HG03196 (cell line): ENCODE measurements at regions not wholly inside any gene's neighbourhood (a gene's known extent, or its start where the extent isn't known, plus 50 kb on each side); places are given as distances from the start of the nearest gene placed in this dataset.

Experiments used
- ATAC-seq: cut with Tn5 transposase; IDR thresholded peaks from one replicate; pipeline ENCODE4 v1.9.1; 2021; ENCODE audit not compliant: unreplicated experiment

GRCh38 chr9:106403081-106403480 is 459.9 kb upstream of the ZNF462 start:
- ATAC-seq = no peak

GRCh38 chr9:106404137-106404536 is 458.8 kb upstream of the ZNF462 start:
- no peak for ATAC-seq

GRCh38 chr9:106405871-106406435 is 457.0 kb upstream of the ZNF462 start:
- no peak for ATAC-seq

GRCh38 chr9:106414042-106414441 is 448.9 kb upstream of the ZNF462 start:
- ATAC-seq = no peak

- ATAC-seq = no peak
Observed at GRCh38 chr9:106417685-106418084, 445.3 kb upstream of the ZNF462 start.

- ATAC-seq = no peak
Observed at GRCh38 chr9:106419829-106420228, 443.1 kb upstream of the ZNF462 start.

- peak; percentile 80 for ATAC-seq
Observed at GRCh38 chr9:106420511-106420944, 442.4 kb upstream of the ZNF462 start.

GRCh38 chr9:106421772-106422171 is 441.2 kb upstream of the ZNF462 start:
- ATAC-seq = peak; percentile 56

GRCh38 chr9:106423575-106423974 is 439.4 kb upstream of the ZNF462 start:
- no peak for ATAC-seq

GRCh38 chr9:106432631-106433030 is 430.3 kb upstream of the ZNF462 start:
- no peak for ATAC-seq

- ATAC-seq = no peak
Observed at GRCh38 chr9:106438928-106439327, 424.0 kb upstream of the ZNF462 start.

GRCh38 chr9:106441283-106441682 is 421.7 kb upstream of the ZNF462 start:
- ATAC-seq = no peak

GRCh38 chr9:106443520-106443919 is 419.4 kb upstream of the ZNF462 start:
- no peak for ATAC-seq

GRCh38 chr9:106445107-106445506 is 417.9 kb upstream of the ZNF462 start:
- ATAC-seq = no peak

GRCh38 chr9:106449336-106449927 is 413.5 kb upstream of the ZNF462 start:
- no peak for ATAC-seq

GRCh38 chr9:106450549-106450948 is 412.4 kb upstream of the ZNF462 start:
- no peak for ATAC-seq

- no peak for ATAC-seq
Observed at GRCh38 chr9:106451223-106451622, 411.7 kb upstream of the ZNF462 start.

- ATAC-seq = no peak
Observed at GRCh38 chr9:106456581-106456980, 406.4 kb upstream of the ZNF462 start.

GRCh38 chr9:106467113-106467864 is 395.7 kb upstream of the ZNF462 start:
- no peak for ATAC-seq

- no peak for ATAC-seq
Observed at GRCh38 chr9:106467865-106468164, 395.2 kb upstream of the ZNF462 start.

- ATAC-seq = no peak
Observed at GRCh38 chr9:106468431-106468830, 394.5 kb upstream of the ZNF462 start.

- ATAC-seq = no peak
Observed at GRCh38 chr9:106478312-106478711, 384.7 kb upstream of the ZNF462 start.

- ATAC-seq = no peak
Observed at GRCh38 chr9:106478727-106479126, 384.2 kb upstream of the ZNF462 start.
